Fibroblast of gingiva (primary cell): ENCODE measurements at regions not wholly inside any gene's neighbourhood (a gene's known extent, or its start where the extent isn't known, plus 50 kb on each side); places are given as distances from the start of the nearest gene placed in this dataset.

Source experiments
- DNase-seq: peaks from one replicate; pipeline ENCODE4 v3.0.0-alpha.2; 2011; ENCODE audit warnings: low read depth

DNA sequence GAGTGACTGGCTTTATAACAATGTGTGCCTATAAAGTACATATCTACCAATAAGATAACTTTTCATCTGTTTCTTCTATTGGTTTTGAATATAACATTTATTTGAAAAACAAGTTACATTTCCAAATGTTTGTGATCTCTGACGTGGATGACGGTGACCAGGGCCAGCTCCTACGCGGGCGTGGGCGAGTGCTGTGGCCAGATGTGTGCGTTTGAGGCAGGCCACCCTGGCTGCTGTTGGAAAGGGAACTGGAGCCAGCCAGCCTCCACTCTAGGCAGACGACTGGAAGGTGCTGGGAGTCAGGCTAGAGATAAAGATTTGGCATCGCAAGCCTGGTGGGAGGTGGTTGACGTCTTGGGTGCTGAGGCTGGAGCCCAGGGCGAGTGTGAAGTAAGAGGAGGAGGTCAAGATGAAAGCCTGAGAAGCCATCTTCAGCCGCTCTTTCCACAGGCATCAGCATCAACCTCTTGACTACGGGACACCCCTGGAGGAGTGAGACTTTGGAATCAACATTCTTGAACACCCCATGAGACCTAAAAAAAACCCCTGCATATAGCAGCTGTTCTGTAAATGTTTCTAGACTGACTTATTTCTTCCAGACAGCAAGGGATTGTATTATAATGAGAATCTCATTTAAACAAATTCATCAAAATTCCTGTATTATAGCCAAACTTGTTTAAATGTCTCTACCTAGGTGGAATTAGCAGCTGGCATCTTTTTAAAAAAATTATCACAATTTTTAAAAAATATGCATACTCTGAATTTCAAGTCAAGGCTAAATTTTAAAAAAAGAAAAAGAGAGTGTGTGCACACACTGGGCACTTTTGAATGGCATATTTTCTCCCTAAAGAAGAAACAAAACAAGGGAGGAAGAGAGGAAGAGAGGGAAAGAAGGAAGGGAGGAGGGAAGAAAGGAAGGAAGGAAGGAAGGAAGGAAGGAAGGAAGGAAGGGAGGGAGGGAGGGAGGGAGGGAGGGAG is 112.5 kb upstream of the SLC44A3 start:
- DNase-seq: no peak

DNA sequence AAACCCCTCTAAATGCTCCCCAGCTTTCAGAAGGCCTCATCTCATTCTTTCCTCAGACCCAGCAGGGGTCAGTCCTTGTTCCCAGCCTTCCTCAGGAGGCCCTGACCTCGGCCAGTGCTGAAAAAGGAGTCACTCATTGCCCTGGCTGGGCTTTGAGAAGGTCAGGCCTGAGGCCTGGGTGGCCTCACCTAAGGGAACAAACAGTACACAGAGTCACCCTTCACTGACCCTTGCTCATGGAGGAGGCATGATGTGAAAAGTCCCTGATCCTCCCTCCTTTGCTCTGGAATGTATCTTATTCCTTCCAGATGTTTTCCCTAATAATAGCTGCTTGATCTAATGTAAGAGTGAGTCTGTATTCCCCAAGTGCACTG is 117.7 kb upstream of the SLC44A3 start:
- DNase-seq: peak; percentile 79

DNA sequence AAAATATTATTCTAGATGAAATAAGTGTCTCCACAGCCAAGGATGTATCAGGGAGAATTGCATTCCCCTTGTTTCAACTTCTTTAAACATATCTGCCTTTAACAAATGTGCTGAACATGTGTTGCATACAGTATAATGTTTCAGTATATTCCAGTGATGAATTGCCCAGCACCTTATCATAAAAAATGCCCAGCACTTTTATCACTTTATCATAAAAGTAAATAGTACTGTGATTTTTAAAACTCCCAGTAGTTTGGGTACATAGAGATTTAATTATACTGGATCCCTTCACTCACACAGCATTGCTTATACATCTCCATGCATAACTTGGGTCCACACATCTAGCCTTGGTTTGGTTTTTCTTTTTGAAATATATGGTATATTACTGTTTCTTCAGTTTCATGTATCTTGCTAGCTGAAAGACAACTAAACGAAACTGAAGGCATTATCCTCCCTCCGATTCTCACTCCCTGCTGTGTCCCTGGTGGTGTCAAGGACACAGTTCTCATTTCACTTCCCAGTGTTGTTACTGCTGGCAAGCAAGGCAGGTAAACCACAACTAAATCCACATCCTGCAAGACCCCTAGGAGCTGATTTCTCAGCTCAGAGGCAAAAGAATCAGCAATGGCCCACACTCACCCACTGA is 118.2 kb upstream of the SLC44A3 start:
- DNase-seq: no peak

DNA sequence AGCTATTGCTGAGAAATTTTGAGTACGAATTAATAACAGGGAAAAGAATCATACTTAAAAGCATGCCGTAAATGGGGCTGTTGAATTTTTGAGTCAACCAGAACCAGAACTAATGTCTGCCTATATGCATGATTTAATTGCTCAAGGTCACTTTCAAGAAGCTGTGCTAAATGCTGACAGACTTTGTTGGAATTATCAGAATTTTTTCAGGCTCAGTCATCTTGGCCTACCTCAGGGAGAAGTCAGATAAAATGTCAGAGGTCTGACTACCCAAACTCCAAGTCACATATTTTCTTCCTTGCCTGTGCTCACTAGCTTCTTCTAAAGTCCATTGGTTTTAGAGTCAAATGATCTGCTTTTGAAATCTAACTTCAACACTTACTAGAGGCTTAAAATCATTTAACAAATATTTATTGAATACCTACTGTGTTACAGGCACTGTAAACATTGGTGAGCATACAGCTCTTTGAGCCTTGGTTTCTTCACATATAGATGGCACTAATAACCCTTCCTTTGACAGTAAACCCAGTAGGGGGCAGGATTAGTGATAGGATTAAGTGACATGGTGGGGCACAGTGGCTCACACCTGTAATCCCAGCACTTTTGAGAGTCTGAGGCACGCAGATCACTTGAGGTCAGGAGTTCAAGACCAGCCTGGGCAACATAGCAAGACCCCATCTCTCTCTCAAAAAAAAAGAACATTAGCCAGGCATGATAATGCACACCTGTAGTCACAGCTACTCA is 121.2 kb upstream of the SLC44A3 start:
- peak; percentile 36 for DNase-seq

DNA sequence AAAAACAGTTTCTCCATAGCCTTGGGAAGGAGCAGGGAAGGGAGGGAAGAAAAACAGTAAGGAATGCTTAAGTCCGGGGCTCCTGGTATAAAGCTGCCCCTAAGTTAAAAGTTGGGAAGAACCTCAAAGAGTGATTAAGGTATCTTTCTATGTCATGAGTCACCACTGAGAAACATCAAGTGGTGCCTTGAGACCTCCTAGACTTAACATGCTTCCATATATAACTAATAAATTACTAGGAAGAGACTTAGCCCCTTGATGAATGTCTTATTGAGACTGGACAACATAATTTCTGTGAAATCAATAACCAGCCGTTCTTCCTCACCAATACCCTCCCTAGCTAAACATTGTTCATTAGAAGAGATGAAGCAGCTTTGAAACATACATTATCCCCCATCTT is 121.8 kb upstream of the SLC44A3 start:
- no peak for DNase-seq

DNA sequence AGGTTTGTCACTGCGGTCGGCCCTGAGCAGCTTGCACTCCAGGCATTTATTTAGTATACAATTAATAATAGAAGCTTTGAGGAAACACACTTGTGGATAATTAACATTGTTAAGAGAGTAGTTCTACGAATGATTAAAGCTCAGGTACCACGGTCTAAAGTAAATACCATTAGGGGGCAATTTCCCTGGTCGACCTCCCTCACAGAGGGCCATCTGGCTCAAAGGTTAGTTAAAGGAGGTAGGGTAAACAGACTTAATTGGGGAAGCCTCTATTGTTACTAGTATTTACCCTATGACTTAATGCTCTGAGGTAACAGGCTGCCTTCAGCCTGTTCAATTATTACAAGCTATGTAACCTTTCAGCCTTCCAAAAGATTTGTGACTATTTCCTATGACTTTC is 122.3 kb upstream of the SLC44A3 start:
- DNase-seq: no peak

GRCh38 chr1:94694226-94694915 is 125.8 kb upstream of the SLC44A3 start:
- no peak for DNase-seq

DNA sequence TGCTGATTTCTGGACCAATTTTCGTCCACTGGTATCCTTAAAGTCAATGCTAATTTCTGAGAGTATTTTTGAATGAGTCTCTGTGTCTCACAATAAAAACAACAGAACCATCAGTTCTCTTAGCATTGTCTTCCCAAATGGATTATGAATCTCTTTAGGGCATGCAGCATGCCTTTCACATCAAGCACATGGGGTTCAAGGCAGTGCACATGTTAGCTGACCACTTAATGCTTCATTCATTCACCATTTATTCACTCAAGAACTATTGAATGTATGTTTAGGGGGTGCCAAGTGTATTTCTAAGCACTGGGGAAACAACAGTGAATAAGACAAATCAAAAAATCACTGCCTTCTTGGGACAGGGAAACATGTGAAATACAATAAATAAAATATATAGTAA is 126.7 kb upstream of the SLC44A3 start:
- no peak for DNase-seq

DNA sequence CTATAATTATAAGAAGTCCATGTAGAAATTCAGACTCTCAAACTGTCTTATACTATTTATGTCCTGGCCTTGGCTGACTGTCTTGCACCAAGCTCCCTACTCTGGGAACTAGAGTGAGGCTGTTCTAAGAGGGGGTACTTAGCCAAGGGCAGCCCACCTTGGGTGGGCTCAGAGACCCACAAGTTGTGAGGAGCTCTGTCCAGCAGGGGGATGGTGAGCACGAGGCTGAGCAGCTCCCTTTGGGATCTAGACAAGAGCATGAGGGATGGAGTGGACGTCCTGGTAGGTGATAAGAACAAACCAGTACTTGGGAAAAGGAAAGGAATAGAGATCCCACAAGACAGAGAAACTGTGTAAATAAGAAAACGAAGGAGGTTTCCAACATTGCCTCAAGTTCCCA is 127.1 kb upstream of the SLC44A3 start:
- DNase-seq: no peak

- DNase-seq: no peak
Measured at GRCh38 chr1:94688646-94689045, 131.5 kb upstream of the SLC44A3 start.

GRCh38 chr1:94686882-94687281 is 133.3 kb upstream of the SLC44A3 start:
- no peak for DNase-seq

DNA sequence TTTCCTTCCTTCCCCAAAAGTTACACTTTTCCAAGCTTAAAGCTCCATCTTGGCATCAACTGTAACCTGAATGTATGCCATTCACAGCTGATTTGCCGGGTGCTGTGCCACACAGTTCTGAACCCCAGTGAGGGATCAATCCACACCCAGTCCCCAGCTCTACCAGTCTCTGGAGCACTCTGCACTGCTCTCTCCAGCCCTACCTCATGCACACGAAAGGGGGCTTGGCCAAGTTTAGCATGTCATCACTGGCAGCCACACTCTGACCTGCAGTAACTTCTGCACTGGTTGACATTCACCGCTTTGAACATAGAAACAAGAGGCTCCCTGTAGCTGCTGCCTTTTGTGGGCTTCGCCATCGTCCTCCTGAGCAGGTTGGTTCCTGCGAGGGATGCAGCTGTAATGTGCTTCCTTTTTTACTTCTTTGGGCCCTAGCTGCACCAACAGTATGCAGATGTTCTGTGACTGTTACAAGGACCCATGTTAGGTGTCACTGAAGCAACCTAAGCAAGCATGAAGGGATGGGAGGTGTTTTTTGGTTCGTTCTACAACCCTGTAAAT is 135.4 kb upstream of the SLC44A3 start:
- DNase-seq: no peak

- no peak for DNase-seq
Measured at GRCh38 chr1:94683886-94684285, 136.3 kb upstream of the SLC44A3 start.

GRCh38 chr1:94680039-94680377 is 138.4 kb upstream of the F3 start:
- DNase-seq: no peak

GRCh38 chr1:94679332-94680038 is 137.9 kb upstream of the F3 start:
- DNase-seq: no peak

- DNase-seq: no peak
Measured at GRCh38 chr1:94678202-94678848, 136.8 kb upstream of the F3 start.

DNA sequence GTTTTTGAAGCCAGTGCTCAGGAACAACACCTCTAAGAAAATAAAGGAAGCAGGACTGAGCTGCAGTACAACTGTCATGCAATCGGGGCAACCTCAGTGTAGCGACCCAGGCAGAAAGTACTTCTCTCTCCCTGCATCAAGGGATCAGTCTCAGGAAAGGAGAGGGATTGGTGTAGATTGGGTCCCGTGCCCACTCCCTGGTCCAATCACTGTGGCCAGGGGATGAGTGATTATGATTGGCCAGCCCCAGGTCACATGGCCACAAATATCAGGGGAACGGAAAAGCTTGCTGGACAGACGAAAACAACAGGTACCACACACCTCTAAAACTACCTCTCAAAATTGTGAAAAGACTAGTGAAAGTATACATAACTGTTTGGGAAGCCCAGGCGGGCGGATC is 136.2 kb upstream of the F3 start:
- DNase-seq: no peak

DNA sequence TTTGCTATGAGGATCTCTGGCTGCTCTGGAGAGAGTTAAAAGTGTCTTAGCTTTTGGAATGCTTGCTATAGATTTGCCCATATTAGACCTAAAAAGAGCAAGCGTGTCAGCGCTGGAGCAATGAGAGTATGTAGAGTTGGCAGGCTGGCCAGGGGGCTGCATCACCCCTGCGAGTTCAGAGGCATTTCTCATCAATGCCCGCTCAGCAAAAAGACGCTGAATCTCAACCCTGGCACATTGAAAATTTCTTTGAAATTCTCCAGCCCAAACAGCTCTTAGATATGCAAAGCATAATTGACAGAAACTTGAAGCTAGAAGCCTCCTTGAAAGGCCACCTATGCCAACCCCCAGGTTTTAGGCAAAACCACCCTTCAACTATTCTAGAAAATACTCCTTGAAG is 135.5 kb upstream of the F3 start:
- DNase-seq: no peak

DNA sequence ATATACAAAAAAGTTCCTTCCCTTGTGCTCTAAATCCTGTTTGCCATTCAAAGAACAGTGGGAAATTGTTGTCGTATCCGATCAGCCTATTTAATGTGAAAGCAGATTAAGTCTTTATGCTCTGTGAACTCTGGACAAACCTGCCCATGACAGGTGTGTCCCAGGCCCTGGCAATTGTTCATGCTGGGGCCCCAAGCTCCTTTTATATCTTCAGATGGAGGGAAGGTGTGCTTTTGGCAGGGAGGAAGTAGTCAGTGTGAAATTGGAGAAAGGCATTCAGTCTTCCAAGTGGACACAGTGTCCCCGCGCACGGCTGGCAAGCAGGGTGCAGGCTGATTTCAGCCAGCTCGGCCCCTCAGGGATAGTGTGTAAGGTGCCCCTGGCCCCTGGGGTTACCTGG is 135.1 kb upstream of the F3 start:
- no peak for DNase-seq

GRCh38 chr1:94675373-94675772 is 133.8 kb upstream of the F3 start:
- no peak for DNase-seq

- DNase-seq: no peak
Measured at GRCh38 chr1:94674876-94675275, 133.3 kb upstream of the F3 start.
